ENCODE measurements at regions not wholly inside any gene's neighbourhood (a gene's known extent, or its start where the extent isn't known, plus 50 kb on each side); places are given as distances from the start of the nearest gene placed in this dataset.
"Not testable (repeated sequence)": the region's sequence is repeated elsewhere in the genome, so short reads cannot be mapped to it uniquely, and the experiment has no call there.

DNA sequence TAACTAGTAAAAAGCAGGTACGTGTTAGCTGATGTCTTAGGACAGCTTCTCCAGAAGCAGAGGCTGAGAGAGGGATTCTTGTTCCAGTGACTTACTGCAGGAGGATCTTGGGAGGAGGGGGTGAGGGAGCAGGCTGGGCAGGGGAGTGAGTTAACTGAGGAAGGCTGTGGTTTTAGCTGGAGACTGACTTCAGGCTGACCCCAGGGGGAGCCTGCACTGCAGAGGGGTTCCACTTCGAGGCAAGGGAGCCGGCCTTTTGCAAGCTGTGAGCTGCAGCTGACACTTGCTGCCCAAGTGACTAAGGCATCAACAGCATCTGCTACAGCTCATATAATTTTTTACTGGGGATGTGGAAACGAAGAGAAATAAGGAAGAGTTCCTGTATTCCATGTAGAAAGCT lies 50.4 kb upstream of the SOD1 start:
- no peak for DNase-seq (ENCODE audit: low read depth)

DNA sequence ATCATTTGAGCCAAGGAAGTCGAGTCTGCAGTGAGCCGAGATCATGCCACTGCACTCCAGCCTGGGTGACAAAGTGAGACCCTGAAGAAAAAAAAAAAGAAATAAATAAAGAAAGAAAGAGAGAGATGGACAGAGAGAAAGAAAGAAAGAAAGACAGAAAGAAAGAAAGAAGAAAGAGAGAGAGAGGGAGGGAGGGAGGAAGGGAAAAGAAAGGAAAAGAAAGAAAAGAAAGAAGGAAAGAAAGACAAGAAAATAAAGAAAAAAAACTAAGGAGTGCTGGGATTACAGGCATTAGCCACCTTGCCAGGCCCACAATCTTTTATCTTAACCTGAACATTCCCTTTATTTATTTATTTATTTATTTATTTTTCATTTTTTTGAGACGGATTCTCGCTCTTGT lies 51.7 kb upstream of the SOD1 start:
- no peak for DNase-seq (ENCODE audit: low read depth)

DNA sequence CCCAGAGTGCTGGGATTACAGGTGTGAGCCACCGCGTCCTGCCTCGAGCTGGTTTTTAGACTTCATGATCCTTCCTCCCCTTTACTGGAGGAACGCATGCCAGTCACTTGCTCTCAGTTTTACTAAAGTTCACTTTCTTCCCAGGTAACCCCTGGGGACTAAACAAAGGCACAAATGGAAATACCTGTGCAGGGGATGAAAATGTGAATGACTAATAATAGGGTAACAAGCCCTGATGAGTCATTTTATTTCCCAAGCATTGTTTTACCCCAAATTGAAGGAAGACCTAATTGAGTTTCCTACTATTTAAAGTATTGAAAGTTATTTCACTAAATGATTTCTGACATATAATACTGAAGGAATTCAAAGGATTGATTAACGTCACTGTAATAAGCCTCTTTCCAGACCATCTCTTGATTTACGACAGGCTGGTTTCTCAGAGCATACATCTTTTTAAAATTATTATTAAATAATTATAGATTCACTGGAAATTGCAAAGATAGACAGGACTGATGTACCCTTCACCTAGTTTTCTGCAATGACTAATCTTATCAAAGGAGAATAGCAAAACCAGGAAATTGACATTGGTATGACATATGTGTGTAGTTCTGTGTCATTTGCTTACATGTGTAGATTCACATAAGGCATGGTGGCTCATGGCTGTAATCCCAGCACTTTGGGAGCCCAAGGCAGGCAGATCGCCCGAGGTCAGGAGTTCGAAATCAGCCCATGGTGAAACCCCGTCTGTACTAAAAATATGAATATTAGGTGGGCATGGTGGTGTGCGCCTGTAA lies 53.2 kb upstream of the SOD1 start:
- no peak for DNase-seq (ENCODE audit: low read depth)

DNA sequence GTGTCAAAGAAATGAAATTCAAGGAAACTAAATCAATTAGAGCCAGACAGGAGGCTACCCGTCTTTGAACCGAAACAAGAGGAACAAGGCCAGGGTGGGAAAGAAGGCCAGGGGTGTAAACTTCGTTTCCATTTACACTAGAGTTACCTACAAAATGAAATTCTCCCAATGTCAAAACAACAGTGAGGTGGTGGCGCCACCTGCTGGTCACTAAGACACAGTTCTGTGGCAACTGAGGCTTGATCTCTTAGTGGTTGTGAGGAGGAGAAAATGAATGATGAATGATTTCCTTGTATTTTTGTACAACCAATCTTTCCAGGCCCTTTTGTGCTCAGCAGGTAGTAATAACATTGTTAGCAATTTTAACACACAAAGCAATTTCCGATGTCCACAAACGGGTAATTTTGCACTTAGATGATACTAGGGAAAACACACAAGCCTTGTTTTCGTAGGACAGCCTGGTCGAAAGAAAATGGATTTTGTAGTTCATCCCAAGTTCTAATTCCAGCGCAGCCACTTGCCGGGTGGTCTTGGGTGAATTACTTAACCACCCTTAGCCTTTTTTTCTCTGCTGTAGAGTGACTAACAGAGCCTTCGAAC lies 54.8 kb upstream of the SOD1 start:
- peak; percentile 23 for DNase-seq (ENCODE audit: low read depth)

DNA sequence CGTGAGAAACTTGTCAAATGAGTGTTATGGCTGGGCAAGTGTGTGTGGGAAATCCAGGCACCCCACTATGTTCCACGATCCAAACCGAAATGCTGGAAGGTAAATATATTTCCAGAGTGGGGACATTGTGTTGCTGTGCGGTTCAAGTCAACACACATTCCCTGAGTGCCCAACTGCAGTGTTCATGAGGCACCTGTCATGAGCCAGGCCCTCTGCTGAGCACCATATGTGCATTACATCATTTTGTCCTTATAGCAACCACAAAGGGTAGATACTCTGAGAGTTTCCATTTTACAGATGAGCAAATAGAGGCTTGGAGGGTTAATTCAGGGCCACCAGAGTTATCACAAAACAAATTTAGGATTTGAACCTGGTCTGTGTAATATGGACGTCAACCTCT lies 59.9 kb upstream of the SOD1 start:
- no peak for DNase-seq (ENCODE audit: low read depth)

DNA sequence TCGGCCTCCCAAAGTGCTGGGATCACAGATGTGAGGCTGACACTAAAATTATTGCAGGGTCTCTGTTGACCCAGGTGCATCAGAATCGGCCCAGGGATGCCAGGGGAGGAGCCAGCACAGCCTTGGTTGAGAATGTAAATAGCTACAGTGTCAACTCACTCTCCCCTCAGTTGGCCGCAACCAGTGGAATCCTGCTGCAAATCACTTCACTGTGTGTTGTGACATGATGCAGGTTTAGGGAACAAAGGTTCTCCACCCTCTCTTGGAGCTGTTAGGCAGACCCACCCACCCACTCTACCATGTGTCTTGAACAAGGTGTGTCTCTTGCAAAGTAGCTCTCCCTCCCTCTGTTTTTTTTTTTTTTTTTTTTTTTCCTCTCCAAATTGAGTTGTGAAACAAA lies 60.5 kb upstream of the SOD1 start:
- DNase-seq (ENCODE audit: low read depth), result no peak

DNA sequence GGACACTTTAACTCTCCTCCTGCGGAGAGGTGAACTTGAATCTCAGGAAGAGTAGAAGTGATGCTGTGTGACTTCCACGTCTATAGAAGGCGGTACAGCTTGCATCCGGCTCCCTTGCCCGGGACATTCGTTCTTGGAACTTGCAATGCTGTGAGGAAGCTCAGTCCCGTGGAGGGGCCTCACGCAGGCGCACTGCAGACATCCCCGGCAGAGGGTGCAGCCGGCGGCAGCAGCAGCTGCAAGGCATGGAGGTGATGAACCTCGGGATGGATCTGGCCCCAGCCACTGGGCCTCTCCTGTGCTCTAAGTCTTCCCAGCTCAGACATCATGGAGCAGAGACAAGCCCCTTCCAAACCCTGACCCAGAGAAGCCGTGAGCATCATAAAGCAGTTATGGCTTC lies 61.8 kb upstream of the SOD1 start:
- DNase-seq (ENCODE audit: low read depth), result no peak

DNA sequence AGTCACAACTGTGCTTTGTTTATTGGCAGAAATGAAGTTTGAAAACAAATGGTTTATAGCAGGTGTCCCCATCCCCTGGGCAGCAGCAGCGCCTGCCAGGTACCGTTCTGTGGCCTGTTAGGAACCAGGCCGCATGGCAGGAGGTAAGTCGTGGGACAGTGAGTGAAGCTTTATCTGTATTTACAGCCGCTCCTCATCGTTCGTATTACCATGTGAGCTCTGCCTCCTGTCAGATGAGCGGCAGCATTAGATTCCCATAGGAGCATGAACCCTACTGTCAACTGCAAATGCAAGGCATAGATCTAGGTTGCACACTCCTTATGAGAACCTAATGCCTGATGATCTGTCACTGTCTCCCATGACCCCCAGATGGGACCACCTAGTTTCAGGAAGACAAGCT lies 63.4 kb upstream of the SOD1 start:
- no peak for DNase-seq (ENCODE audit: low read depth)

DNA sequence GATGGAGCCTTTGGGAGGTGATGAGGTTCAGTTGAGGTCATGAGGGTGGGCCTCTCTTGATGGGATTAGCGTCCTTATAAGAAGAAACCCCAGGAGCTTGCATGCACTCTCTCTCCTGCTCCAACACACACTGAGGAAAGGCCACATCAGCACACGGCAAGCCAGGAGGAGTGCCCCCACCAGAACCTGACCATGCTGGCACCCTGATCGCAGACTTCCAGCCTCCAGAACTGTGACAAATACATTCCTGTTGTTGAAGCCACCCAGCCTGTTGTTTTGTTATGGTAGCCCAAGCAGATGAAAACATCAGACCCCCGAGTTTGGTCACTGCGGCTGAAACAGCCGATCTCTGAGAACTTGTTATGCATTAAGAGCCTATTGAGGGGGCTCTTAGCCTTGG lies 64.8 kb upstream of the SOD1 start:
- no peak for DNase-seq (ENCODE audit: low read depth)

DNA sequence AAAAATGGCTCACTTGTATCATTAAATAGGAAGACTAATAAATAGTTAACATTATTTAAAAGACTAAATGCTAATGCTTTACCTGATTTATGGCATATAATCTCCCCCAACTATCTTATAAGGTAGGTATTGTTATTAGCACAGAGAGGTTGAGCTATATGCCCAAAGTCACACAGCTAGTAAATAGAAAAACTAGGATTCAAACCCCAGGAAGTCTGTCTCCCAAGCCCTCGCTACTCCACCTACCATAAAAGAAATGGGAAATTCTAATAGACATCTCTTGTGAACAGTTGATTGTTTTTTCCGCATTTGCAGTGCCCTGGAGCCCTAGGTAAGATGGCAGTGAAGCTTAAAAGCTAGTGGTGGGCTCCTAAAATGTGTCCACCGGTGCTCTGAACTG lies 65.2 kb upstream of the SOD1 start:
- no peak for DNase-seq (ENCODE audit: low read depth)

DNA sequence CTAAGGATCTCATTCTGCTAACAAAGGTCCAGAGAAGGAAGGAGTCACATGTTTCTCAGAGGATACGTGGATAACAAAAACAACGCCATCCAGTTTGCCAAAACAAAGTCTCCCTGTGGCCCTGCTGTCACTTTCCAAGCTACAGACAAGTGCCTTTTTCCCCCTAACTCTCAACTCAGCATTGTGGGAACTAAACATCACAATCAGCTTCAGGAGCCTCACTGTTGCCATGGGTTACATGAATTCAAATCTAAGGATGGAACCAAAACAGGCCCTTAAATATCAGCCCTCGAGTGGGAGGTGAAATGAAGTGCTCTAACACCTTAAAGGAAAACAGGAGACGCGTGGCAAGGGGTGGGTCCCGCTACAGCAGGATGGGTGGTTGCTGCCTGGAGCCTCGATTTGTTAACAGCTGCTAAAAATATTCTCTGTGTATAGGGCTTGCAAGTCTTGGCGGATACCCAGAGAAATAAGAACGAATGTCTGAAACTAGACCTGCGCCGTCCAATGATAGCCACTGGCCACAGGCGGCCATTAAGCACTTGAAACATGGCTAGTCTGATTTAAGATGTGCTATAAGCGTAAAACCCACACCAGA lies 66.4 kb upstream of the SOD1 start:
- no peak for DNase-seq (ENCODE audit: low read depth)

DNA sequence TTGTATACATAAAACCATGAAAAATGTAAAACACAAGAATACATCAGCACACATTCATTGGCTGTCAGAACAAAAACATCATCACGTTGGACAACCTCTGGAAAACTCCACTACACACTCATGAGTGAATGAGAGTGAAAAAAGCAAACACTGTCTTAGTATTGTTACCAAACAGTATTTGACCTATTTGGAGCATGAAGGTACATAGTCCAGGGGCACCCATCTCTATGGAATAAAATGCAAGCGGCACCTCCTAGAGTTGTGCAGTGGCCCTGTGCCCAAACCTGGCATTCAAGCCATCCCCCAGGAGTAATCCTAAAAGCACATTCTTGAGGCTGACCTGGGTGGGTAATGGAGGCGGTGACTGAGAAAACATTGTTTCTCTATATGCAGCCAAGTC lies 67.0 kb upstream of the SOD1 start:
- no peak for DNase-seq (ENCODE audit: low read depth)

DNA sequence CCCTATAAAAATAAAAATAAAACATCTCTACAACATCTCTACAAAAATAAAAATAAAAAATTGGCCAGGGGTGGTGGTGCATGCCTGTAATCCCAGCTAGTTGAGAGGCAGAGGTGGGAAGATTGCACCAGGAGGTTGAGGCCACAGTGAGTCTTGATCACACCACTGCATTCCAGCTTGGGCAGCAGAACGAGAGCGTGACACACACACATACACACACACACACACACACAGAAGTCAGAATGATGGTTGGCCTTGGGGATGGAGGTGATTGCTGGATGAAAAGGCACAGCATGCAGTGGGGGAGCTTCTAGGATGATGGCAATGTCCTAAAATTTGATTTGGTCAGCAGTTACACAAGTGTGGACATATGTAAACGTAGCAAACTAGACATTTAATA lies 69.7 kb upstream of the SOD1 start:
- no peak for DNase-seq (ENCODE audit: low read depth)

DNA sequence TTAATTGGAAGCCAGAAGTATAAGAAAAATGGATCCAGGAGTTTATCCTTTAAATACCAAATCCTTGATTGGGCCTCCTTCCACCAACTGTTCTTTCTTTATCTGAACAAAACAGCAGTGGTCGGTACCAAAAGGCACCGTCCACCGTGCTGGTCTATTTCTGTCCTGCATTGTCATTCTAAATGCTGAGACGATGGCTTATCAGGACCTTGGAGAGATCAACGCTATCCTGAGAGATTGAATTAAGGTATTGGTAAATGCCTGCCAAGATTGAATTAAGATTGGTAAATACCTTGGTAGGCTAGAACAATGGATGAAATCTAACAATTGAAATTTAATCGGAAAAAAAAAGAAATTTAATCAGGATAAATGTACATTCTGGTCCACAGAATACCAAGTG lies 73.4 kb upstream of the SOD1 start:
- DNase-seq (ENCODE audit: low read depth), result no peak

DNA sequence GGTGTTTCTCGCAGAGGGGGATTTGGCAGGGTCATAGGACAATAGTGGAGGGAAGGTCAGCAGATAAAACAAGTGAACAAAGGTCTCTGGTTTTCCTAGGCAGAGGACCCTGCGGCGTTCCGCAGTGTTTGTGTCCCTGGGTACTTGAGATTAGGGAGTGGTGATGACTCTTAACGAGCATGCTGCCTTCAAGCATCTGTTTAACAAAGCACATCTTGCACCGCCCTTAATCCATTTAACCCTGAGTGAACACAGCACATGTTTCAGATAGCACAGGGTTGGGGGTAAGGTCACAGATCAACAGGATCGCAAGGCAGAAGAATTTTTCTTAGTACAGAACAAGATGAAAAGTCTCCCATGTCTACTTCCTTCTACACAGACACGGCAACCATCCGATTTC lies 75.6 kb upstream of the SOD1 start:
- not testable (repeated sequence) for DNase-seq (ENCODE audit: low read depth)

DNA sequence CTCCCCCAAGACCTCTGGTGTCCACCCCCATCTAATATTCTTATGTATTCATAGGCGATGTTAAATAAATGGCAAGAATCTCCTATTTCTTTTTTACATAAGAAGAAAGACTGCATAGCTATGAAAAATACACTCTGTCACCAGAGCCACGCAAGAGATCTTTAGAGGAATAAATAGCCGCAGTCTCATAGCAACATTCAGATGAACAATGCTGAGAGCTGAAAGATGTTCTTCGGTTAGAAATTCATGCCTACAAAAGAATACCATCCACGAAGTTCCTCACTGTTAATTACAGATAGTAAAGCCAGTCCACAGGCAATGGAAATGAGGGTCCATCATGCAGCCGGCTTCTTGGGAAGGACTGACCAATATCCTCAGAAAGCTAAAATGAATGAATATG lies 76.0 kb upstream of the SOD1 start:
- DNase-seq (ENCODE audit: low read depth), result no peak

DNA sequence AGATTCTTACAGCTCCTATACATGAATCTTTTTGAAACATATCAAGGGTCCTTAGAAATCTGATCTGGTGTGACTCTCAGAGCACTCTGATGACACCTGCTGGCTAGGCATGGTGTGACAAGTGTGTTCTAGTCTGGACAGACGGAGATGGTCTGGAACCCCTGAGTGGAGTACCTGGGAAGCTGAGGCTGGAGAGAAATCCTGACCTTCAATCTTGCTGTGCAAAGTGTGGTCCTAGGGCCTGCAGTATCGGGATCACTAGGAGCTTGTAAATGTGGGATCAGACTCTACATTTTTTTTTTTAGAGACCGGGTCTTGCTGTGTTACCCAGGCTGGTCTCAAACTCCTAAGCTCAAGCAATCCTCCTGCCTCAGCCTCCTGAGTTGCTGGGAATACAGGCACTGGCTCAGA lies 78.6 kb upstream of the SOD1 start:
- DNase-seq (ENCODE audit: low read depth), result peak; percentile 29

DNA sequence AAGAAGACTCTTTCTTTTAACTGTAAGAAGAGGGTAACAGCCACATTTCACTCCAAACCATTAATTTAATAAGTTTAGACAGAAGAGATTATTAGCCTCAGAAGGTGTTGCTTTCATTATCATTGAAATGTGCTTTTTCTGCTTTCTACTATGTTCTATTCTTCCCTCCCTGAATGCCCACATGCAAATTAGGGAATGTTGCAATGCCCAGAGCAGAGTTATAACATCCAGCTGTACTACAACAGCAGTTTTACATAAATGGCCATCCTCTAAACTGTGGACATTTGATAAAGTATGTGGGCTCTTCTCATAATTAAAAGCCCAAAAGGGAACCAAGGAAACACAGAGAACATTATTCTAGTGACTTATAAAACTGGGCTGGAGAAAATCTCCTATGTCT lies 82.2 kb upstream of the SOD1 start:
- DNase-seq (ENCODE audit: low read depth), result no peak

DNA sequence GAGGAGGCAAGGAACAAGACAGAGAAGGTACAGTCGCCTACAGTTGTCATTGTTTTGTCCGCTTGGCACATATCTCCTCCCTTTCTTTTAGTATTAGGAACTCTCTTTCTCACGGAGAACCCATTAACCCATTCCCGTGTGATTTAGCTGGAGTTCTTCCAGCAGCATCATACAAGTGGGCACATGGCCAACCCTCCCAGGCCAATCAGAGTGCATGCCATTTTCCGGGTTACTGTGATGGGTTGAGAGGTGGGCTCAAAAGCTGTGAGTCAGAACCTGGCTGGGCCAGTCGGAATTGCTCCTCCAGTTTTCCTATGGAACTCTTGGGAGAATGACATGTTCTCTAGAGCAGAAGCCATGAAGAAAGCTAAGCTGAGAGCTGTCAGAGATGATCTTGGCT lies 83.1 kb upstream of the SOD1 start:
- no peak for DNase-seq (ENCODE audit: low read depth)

DNA sequence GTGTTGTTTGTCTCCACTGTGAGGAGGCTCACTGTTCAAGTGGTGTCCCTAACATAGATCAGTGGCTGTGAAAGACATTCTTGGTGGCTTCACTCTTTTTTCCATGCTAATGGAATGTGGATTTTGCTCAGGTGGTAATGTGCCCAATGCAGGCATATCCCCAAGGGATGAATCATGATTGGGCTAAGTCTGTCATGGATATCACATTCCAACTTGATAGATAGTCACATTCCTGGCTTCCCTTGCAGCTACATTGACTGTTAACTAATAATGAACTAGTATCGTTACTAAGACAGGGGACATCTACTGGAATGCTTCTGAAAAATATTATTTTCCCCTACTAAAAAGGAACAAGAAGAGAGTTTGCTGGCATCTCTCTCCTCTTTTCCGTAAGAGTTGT lies 86.3 kb upstream of the SOD1 start:
- DNase-seq (ENCODE audit: low read depth), result no peak

DNA sequence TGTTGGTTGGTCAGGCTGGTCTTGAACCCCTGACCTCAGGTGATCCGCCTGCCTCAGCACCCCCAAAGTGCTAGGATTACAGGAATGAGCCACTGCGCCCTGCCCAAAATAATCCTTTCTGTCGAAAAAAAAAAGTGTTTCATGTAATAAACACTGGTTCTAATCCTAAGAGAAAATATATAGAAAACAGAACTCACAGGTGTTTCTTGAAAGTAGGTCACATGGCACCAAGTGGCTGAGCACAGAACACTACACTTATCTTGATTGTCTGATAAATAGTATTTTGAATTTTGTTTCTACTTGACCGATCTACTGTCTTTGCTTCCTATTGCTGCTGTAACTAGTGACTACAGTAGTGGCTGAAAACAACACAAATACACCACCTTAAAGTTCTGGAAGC lies 87.6 kb upstream of the SOD1 start:
- DNase-seq (ENCODE audit: low read depth), result no peak

DNA sequence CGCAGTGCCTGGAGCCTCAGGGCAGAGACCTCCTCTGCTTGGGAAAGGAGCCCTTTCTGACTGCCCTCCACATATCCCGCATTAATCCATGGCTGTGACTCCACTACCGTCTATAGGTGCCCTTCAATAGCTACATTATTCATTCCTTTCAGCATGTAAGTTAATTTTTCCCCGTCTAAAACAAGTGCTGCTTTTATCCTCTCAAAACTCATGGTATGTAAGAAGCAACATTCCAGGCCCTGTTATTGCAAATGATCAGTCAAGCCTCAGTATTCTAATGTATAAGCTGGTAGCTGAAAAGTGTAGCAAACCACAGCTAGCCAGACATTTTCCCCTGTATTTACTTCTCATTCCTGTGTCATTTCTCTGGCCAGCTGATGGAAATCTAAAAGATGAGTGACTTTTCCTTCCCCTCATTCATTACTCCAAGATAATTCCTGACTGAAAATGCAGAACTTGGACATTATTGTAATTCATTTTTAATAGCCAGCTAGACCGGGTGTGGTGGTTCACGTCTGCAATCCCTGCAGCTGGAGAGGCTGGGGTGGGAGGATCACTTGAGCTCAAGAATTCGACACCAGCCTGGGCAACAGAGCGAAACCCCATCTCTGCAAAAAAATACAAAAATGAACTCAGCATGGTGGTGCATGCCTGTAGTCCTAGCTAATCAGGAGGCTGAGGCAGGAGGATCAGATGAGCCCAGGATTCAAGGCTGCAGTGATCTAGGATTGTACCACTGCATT lies 88.5 kb upstream of the SOD1 start:
- DNase-seq (ENCODE audit: low read depth), result no peak

DNA sequence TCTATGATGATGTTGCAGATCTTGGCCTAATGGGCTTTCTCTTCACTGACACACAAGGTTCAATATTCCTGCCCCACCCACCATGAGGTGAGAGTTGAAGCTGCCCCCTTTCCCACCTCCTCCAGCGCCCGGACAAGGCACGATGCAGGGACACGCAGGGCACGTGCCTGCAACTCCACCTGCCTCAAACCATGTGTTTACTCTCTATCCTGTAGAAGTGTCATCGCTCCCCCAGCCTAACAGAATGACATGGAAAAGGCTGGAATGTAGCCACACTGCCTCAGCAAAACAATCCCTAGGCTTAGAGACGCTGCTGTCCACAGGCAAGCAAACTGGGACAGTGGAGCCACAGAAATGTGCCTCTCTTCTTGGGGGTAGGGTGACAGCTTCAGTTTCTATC lies 92.9 kb upstream of the SOD1 start:
- no peak for DNase-seq (ENCODE audit: low read depth)

Data from T-helper 22 cell (primary cell).